GM12878 (cell line): ENCODE measurements at regions not wholly inside any gene's neighbourhood (a gene's known extent, or its start where the extent isn't known, plus 50 kb on each side); places are given as distances from the start of the nearest gene placed in this dataset.
A peak's percentile ranks its signal among the peaks of the same experiment; 100 is the strongest.
"Not testable (repeated sequence)": the region's sequence is repeated elsewhere in the genome, so short reads cannot be mapped to it uniquely, and the experiment has no call there.

Source experiments
- ATAC-seq: fragments of 200-7000 bp; cut with Tn5 transposase; 3 replicates; pipeline ENCODE4 v1.9.1; 2020; ENCODE audit warnings: mild to moderate bottlenecking, moderate library complexity
- BruUV-seq: library from RNA; stranded (reverse); fragments of 400-500 nt; replicated peaks from 2 replicates; lab custom pipeline; 2021; lab: Mats Ljungman, UMichigan
- CTCF ChIA-PET: fragments of 300-600 bp; sonication (Branson Sonifier 250); formaldehyde crosslinking; extraction: SDS; loops from one replicate; lab custom pipeline; 2021; ENCODE audit warnings: inconsistent platforms; lab: Yijun Ruan, JAX
- POLR2A ChIA-PET: fragments of 350-600 bp; formaldehyde crosslinking; extraction: SDS; loops from one replicate; lab custom pipeline; 2021; ENCODE audit warnings: inconsistent platforms; lab: Charles Lee
- RAD21 ChIA-PET: fragments of 300-600 bp; sonication (Branson Sonifier 250); formaldehyde crosslinking; loops from one replicate; lab custom pipeline; 2023; ENCODE audit warnings: antibody characterized with exemption; ENCODE audit not compliant: unreplicated experiment; lab: Charles Lee
- SMC1A ChIA-PET: fragments of 300-600 bp; sonication (Branson Sonifier 250); formaldehyde crosslinking; loops from one replicate; lab custom pipeline; 2023; ENCODE audit not compliant: unreplicated experiment, uncharacterized antibody; lab: Charles Lee
- DNase-seq: peaks from one replicate; pipeline ENCODE4 v3.0.0-alpha.2; 2011; ENCODE audit warnings: low read depth, low spot score
- FAIRE-seq: peaks from 3 replicates; lab custom pipeline; 2011; peaks lifted over from hg19 to GRCh38; lab: Jason Lieb, UNC
- H2AFZ ChIP-seq: 2 replicates; pipeline ENCODE4 v1.6.0; 2011; ENCODE audit warnings: low read depth, low read length, control low read depth; ENCODE audit not compliant: control insufficient read depth
- H3K27ac ChIP-seq: 2 replicates; pipeline ENCODE4 v1.5.1; 2011; ENCODE audit warnings: control low read depth; ENCODE audit not compliant: control insufficient read depth, insufficient read depth
- H3K27me3 ChIP-seq, 2 experiments: replicated peaks in 1 of 2; 2 replicates each; pipeline versions ENCODE4 v1.6.0 to v1.6.1; 2011; ENCODE audit warnings: low read length in 1 of 2; ENCODE audit not compliant: control insufficient read depth in 2 of 2, insufficient read depth in 2 of 2
- H3K36me3 ChIP-seq, 2 experiments: 2 replicates each; pipeline ENCODE4 v1.5.1; 2011; ENCODE audit warnings: low read length in 1 of 2; ENCODE audit not compliant: control insufficient read depth in 2 of 2, insufficient read depth in 2 of 2
- H3K4me1 ChIP-seq: 2 replicates; pipeline ENCODE4 v1.6.1; 2011; ENCODE audit warnings: mild to moderate bottlenecking, low read length, moderate library complexity, mixed read lengths; ENCODE audit not compliant: control insufficient read depth, insufficient read depth
- H3K4me2 ChIP-seq: 2 replicates; pipeline ENCODE4 v1.6.0; 2011; ENCODE audit warnings: control low read depth; ENCODE audit not compliant: control insufficient read depth, insufficient read depth
- H3K4me3 ChIP-seq: fragments of 200-600 bp; sonication (generic); 2 replicates; pipeline ENCODE4 v1.5.1; 2016
- H3K79me2 ChIP-seq: 2 replicates; pipeline ENCODE4 v1.6.0; 2011; ENCODE audit warnings: low read length; ENCODE audit not compliant: control insufficient read depth, insufficient read depth
- H3K9ac ChIP-seq: 2 replicates; pipeline ENCODE4 v1.8.0; 2011; ENCODE audit warnings: low read length, control low read depth, mixed read lengths; ENCODE audit not compliant: control insufficient read depth, insufficient read depth
- H3K9me3 ChIP-seq: replicated peaks from 3 replicates; pipeline ENCODE4 v1.5.1; 2011; ENCODE audit warnings: mild to moderate bottlenecking, low read length; ENCODE audit not compliant: control insufficient read depth, insufficient read depth
- H4K20me1 ChIP-seq: 2 replicates; pipeline ENCODE4 v1.6.0; 2011; ENCODE audit not compliant: control insufficient read depth, insufficient read depth
- WGBS: methylation state at CpG from one replicate; pipeline ENCODE4 v1.1.6; 2016; ENCODE audit warnings: low lambda C conversion rate; ENCODE audit not compliant: insufficient replicate concordance, insufficient coverage; ENCODE audit errors: missing lambda C conversion rate; 5-methylcytosine and 5-hydroxymethylcytosine counted together
- in situ Hi-C: fragments of 300-500 bp; cut with MboI; formaldehyde crosslinking; loops from 9 replicates; pipeline ENCODE4 v1.14.3; 2018; ENCODE audit warnings: mixed read lengths
- intact Hi-C: fragments of 100-400 bp; cut with micrococcal nuclease; formaldehyde crosslinking; loops from one replicate; pipeline ENCODE4 v1.14.2; 2022; ENCODE audit not compliant: unreplicated experiment

DNA sequence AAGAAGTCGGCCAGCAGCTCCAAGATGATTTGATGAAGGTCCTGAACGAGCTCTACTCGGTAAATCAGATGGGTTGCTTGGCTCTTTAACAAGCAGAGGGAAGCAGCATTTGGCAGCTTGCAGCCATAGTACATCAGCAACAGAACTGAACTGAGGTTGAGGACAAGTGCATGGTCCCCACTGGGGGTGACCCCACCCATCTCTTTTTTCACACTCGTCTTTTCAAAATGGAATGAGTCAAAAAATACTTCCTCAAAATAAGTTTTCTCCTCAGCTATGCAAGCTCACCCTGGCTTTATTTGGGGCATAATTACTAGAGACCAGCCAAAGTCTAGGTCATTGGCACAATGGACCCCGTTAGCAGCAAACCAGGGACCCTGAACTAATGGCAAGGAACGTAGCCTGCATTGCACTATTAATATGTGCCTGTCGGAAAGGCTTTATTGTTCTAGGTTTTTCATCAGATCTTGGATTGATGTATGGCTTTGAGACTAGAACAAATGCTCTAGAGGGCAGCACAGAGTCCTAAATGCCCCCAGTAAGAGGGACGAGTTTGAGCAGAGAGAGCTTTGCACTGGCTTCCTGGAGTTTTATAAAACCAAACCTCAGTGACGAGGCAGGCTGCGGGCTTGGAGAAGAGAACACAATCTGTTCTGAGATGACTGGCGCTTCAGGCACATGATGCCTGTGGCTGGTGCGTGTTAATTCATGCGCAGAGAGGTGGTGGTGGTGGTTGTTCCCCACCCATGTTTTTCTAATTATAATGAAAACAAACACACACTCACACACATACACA lies 74.2 kb upstream of the FAM72C start:
- intact Hi-C loops, SMC1A ChIA-PET, H3K36me3 ChIP-seq, H3K27me3 ChIP-seq, H4K20me1 ChIP-seq, in situ Hi-C loops, H3K9me3 ChIP-seq, DNase-seq, H3K9ac ChIP-seq, CTCF ChIA-PET, POLR2A ChIA-PET, H3K79me2 ChIP-seq, FAIRE-seq, H3K4me3 ChIP-seq, H3K4me2 ChIP-seq, BruUV-seq, H2AFZ ChIP-seq, RAD21 ChIA-PET, H3K27ac ChIP-seq, H3K4me1 ChIP-seq: not testable (repeated sequence)
- ATAC-seq = peak; percentile 70
- WGBS = 24% methylated on average over 5 of the region's 13 CpGs

- H3K9me3 ChIP-seq, CTCF ChIA-PET, H3K36me3 ChIP-seq, H2AFZ ChIP-seq, SMC1A ChIA-PET, H3K4me2 ChIP-seq, intact Hi-C loops, RAD21 ChIA-PET, POLR2A ChIA-PET, H3K4me3 ChIP-seq, ATAC-seq, H3K79me2 ChIP-seq, FAIRE-seq, H3K4me1 ChIP-seq, H3K27ac ChIP-seq, H4K20me1 ChIP-seq, DNase-seq, in situ Hi-C loops, H3K27me3 ChIP-seq, H3K9ac ChIP-seq, BruUV-seq: not testable (repeated sequence)
- WGBS = no CpG with 5 or more reads among the region's 1 CpG
Measured at GRCh38 chr1:144042251-144042650, 70.5 kb upstream of the FAM72C start.

GRCh38 chr1:144040293-144040692 lies 68.5 kb upstream of the FAM72C start:
- H3K27me3 ChIP-seq, RAD21 ChIA-PET, H3K4me3 ChIP-seq, H3K9me3 ChIP-seq, in situ Hi-C loops, SMC1A ChIA-PET, CTCF ChIA-PET, H3K36me3 ChIP-seq, BruUV-seq, intact Hi-C loops, FAIRE-seq, H3K9ac ChIP-seq, H3K4me1 ChIP-seq, POLR2A ChIA-PET, H3K4me2 ChIP-seq, DNase-seq, H3K79me2 ChIP-seq, H2AFZ ChIP-seq, ATAC-seq, H3K27ac ChIP-seq, H4K20me1 ChIP-seq: not testable (repeated sequence)
- WGBS = no CpG with 5 or more reads among the region's 3 CpGs

DNA sequence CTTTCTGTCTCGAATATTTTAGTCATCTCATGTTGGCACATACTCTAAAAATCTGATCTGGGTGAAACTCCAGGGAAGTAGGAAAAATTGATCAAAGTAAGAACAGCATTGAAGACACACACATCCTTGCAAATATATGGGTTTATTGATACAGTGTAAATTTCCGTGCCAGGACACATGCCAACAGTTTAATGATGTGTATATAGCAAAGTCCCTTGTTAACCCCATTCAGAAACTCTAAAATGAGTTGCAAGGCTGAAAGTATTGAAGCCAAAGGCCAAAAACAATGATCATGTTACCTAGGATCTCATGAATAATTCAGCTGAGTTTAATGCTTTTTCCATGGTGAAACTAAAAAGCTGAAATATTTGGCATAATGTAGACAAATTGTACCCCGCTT lies 62.3 kb upstream of the FAM72C start:
- DNase-seq, H3K4me1 ChIP-seq, SMC1A ChIA-PET, H3K36me3 ChIP-seq, H3K27ac ChIP-seq, H3K9me3 ChIP-seq, CTCF ChIA-PET, intact Hi-C loops, FAIRE-seq, H4K20me1 ChIP-seq, ATAC-seq, H3K79me2 ChIP-seq, H3K4me2 ChIP-seq, RAD21 ChIA-PET, in situ Hi-C loops, H3K9ac ChIP-seq, H3K27me3 ChIP-seq, POLR2A ChIA-PET, H2AFZ ChIP-seq, H3K4me3 ChIP-seq: not testable (repeated sequence)
- BruUV-seq = TSS peak; percentile 78
- WGBS = no CpG with 5 or more reads among the region's 3 CpGs
